OCI-LY3 (cell line): ENCODE measurements at regions not wholly inside any gene's neighbourhood (a gene's known extent, or its start where the extent isn't known, plus 50 kb on each side); places are given as distances from the start of the nearest gene placed in this dataset.

Source experiments
- EZH2phosphoT487 ChIP-seq: fragments of 200-600 bp; shearing (Covaris generic); IDR thresholded peaks from 2 replicates; pipeline ENCODE4 v1.6.1; 2018; ENCODE audit warnings: antibody characterized with exemption, mixed run types, low read depth
- TF ChIP-seq, protein P1 (sequence below): fragments of 200-600, 300-600 bp; sonication (generic); IDR thresholded peaks from 2 replicates; pipeline ENCODE4 v1.5.1; 2014; ENCODE audit warnings: antibody characterized with exemption, low read length, low read depth

GRCh38 chr6:169956580-169956979, 205.2 kb downstream of the ERMARD start:
- no peak for TF ChIP-seq EZH2phosphoT487
- TF ChIP-seq, protein P1, sequence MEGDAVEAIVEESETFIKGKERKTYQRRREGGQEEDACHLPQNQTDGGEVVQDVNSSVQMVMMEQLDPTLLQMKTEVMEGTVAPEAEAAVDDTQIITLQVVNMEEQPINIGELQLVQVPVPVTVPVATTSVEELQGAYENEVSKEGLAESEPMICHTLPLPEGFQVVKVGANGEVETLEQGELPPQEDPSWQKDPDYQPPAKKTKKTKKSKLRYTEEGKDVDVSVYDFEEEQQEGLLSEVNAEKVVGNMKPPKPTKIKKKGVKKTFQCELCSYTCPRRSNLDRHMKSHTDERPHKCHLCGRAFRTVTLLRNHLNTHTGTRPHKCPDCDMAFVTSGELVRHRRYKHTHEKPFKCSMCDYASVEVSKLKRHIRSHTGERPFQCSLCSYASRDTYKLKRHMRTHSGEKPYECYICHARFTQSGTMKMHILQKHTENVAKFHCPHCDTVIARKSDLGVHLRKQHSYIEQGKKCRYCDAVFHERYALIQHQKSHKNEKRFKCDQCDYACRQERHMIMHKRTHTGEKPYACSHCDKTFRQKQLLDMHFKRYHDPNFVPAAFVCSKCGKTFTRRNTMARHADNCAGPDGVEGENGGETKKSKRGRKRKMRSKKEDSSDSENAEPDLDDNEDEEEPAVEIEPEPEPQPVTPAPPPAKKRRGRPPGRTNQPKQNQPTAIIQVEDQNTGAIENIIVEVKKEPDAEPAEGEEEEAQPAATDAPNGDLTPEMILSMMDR = no peak
